ENCODE measurements at regions not wholly inside any gene's neighbourhood (a gene's known extent, or its start where the extent isn't known, plus 50 kb on each side); places are given as distances from the start of the nearest gene placed in this dataset.

GRCh38 chr22:49023879-49024774, 803.5 kb downstream of the BRD1 start:
- Histone ChIP-seq H3K27me3 (ENCODE audit: insufficient read depth) (no peaks in the 10 kb centered on the region), H3K4me3 (no peak overlapping the region), H2AFZ (no peak overlapping the region), H3K27ac (ENCODE audit: low read depth) (no peak overlapping the region), H3K79me2 (replicated peaks; ENCODE audit: insufficient read depth) (no peaks in the 10 kb centered on the region), H3K4me1 (ENCODE audit: insufficient read depth) (no peaks in the 10 kb centered on the region), H4K20me1 (replicated peaks; ENCODE audit: insufficient read depth) (no peaks in the 10 kb centered on the region), H3K4me2 (no peak overlapping the region), H3K36me3 (ENCODE audit: insufficient read depth) (no peaks in the 10 kb centered on the region), H3K9me2 (ENCODE audit: insufficient read depth) (no peaks in the 10 kb centered on the region), H3F3A (replicated peaks; ENCODE audit: low read depth) (no peaks in the 10 kb centered on the region)
- Mint-ChIP-seq H3K4me1 (peaks cover 2% of the 10 kb centered on the region; the same call in 1 of the 3 replicates), H3K36me3 (ENCODE audit: low read depth) (no peaks in the 10 kb centered on the region), H3K4me3 (no peak overlapping the region), H3K27me3 (ENCODE audit: insufficient read depth, low read depth, poor library complexity) (peaks cover 11% of the 10 kb centered on the region), H3K9me3 (no peaks in the 10 kb centered on the region), H3K27ac (no peak overlapping the region)
- TF ChIP-seq CTCF (conservative IDR thresholded peaks at IDR 0.05; ENCODE audit: low read depth in 2 of 2) (no peak), NANOG (IDR thresholded peaks at IDR 0.05; ENCODE audit: borderline replicate concordance) (no peak), ZNF462 (CRISPR knock-in tag; IDR thresholded peaks at IDR 0.05) (no peak), CREB1 (CRISPR knock-in tag; IDR thresholded peaks at IDR 0.05; ENCODE audit: low read depth) (no peak), STAT1 (IDR thresholded peaks at IDR 0.05; ENCODE audit: unreplicated experiment) (no peak), ETS1 (IDR thresholded peaks at IDR 0.05) (no peak), ZNF331 (CRISPR knock-in tag; IDR thresholded peaks at IDR 0.05; ENCODE audit: low read depth) (no peak), ZNF114 (CRISPR knock-in tag; IDR thresholded peaks at IDR 0.05) (no peak), JUNB (IDR thresholded peaks at IDR 0.05; ENCODE audit: unreplicated experiment) (no peak), REST (IDR thresholded peaks at IDR 0.05; ENCODE audit: unreplicated experiment) (no peak), EZH2 (IDR thresholded peaks at IDR 0.05; ENCODE audit: low read depth, unreplicated experiment) (no peak), EZH2phosphoT487 (IDR thresholded peaks at IDR 0.05; ENCODE audit: unreplicated experiment) (no peak), POLR2AphosphoS5 (IDR thresholded peaks at IDR 0.05; ENCODE audit: low read depth) (no peak)
- no peak for ATAC-seq
- no peak for DNase-seq (ENCODE audit: low spot score)

All from GM23338 (cell line).